GM23248 (cell line): ENCODE measurements at regions not wholly inside any gene's neighbourhood (a gene's known extent, or its start where the extent isn't known, plus 50 kb on each side); places are given as distances from the start of the nearest gene placed in this dataset.

ENCODE experiments used
- DNase-seq: peaks from one replicate; pipeline ENCODE4 v3.0.0-alpha.2; 2015
- H2AFZ ChIP-seq: fragments of 200-600 bp; sonication (generic); 2 replicates; pipeline ENCODE4 v1.6.1; 2016; ENCODE audit warnings: antibody characterized with exemption
- H3F3A ChIP-seq: fragments of 200-600 bp; sonication (generic); 2 replicates; pipeline ENCODE4 v1.6.1; 2016; ENCODE audit warnings: mild to moderate bottlenecking, antibody characterized with exemption, mixed run types; ENCODE audit not compliant: insufficient read depth
- H3K27ac ChIP-seq: fragments of 200-600 bp; sonication (generic); 2 replicates; pipeline ENCODE4 v1.5.1; 2016; ENCODE audit warnings: mild to moderate bottlenecking
- H3K27me3 ChIP-seq: fragments of 200-600 bp; sonication (generic); replicated peaks from 2 replicates; pipeline ENCODE4 v1.6.1; 2016; ENCODE audit warnings: mild to moderate bottlenecking; ENCODE audit not compliant: insufficient read depth
- H3K36me3 ChIP-seq: fragments of 200-600 bp; sonication (generic); 2 replicates; pipeline ENCODE4 v1.6.1; 2016; ENCODE audit warnings: low read depth, mild to moderate bottlenecking
- H3K4me1 ChIP-seq: fragments of 200-600 bp; sonication (generic); 2 replicates; pipeline ENCODE4 v1.6.1; 2016; ENCODE audit warnings: mild to moderate bottlenecking; ENCODE audit not compliant: insufficient read depth
- H3K4me2 ChIP-seq: fragments of 200-600 bp; sonication (generic); one replicate; pipeline ENCODE4 v1.6.1; 2016; ENCODE audit warnings: mild to moderate bottlenecking; ENCODE audit not compliant: unreplicated experiment
- H3K4me3 ChIP-seq: fragments of 200-600 bp; sonication (generic); 2 replicates; pipeline ENCODE4 v1.5.1; 2016; ENCODE audit warnings: mild to moderate bottlenecking
- H3K79me2 ChIP-seq: fragments of 200-600 bp; sonication (generic); 2 replicates; pipeline ENCODE4 v1.6.1; 2016; ENCODE audit warnings: mild to moderate bottlenecking; ENCODE audit not compliant: insufficient read depth
- H3K9ac ChIP-seq: fragments of 200-600 bp; sonication (generic); 2 replicates; pipeline ENCODE4 v1.6.1; 2016; ENCODE audit warnings: mild to moderate bottlenecking
- H3K9me2 ChIP-seq: fragments of 200-600 bp; sonication (generic); 2 replicates; pipeline ENCODE4 v1.6.1; 2016; ENCODE audit warnings: mixed run types, mild to moderate bottlenecking, moderate library complexity; ENCODE audit not compliant: insufficient read depth
- H3K9me3 ChIP-seq: fragments of 200-600 bp; sonication (generic); one replicate; pipeline ENCODE4 v1.6.1; 2017; ENCODE audit warnings: low read depth
- H4K20me1 ChIP-seq: fragments of 200-600 bp; sonication (generic); 2 replicates; pipeline ENCODE4 v1.6.0; 2016; ENCODE audit not compliant: insufficient read depth
- EZH2 ChIP-seq: fragments of 200-600 bp; sonication (generic); IDR thresholded peaks from 2 replicates; pipeline ENCODE4 v1.6.1; 2018; ENCODE audit warnings: antibody characterized with exemption, mild to moderate bottlenecking; ENCODE audit not compliant: insufficient read depth, poor library complexity, severe bottlenecking
- EZH2phosphoT487 ChIP-seq: fragments of 200-600 bp; sonication (generic); IDR thresholded peaks from 2 replicates; pipeline ENCODE4 v1.6.1; 2018; ENCODE audit warnings: antibody characterized with exemption, moderate library complexity, mild to moderate bottlenecking, low read depth; ENCODE audit not compliant: insufficient read depth
- WGBS, 2 experiments: methylation state at CpG; one replicate each; pipeline ENCODE4 v1.1.6; 2015 to 2017; ENCODE audit warnings: low lambda C conversion rate in 2 of 2, low coverage in 1 of 2; ENCODE audit errors: missing lambda C conversion rate in 2 of 2; 5-methylcytosine and 5-hydroxymethylcytosine counted together
- in situ Hi-C: fragments of 300-500 bp; cut with MboI; formaldehyde crosslinking; loops from 2 replicates; pipeline ENCODE4 v1.15.0; 2020

GRCh38 chr20:22430746-22431168, 153.6 kb downstream of the FOXA2 start:
- Histone ChIP-seq H3K9me2 (no peaks in the 10 kb centered on the region), H3K4me3 (no peak overlapping the region), H3K9ac (no peak overlapping the region), H3K27me3 (no peaks in the 10 kb centered on the region; the same call in 1 of the 2 replicates), H2AFZ (no peak overlapping the region), H3K79me2 (no peaks in the 10 kb centered on the region), H3F3A (no peaks in the 10 kb centered on the region), H3K9me3 (no peaks in the 10 kb centered on the region), H3K27ac (no peak overlapping the region), H4K20me1 (no peaks in the 10 kb centered on the region), H3K36me3 (no peaks in the 10 kb centered on the region), H3K4me2 (no peak overlapping the region), H3K4me1 (no peaks in the 10 kb centered on the region)
- in situ Hi-C loops = no loop called here
- no peak for DNase-seq
- WGBS, 2 experiments = 27 to 30% methylated on average over 11 of the region's 11 CpGs
- no peak for TF ChIP-seq EZH2
- TF ChIP-seq EZH2phosphoT487 = no peak

- in situ Hi-C loops = no loop called here
- Histone ChIP-seq H4K20me1 (no peaks in the 10 kb centered on the region), H3K9me2 (no peaks in the 10 kb centered on the region), H3K9ac (no peak overlapping the region), H3K27me3 (no peaks in the 10 kb centered on the region), H3K36me3 (no peaks in the 10 kb centered on the region), H3K4me3 (no peak overlapping the region), H3F3A (no peaks in the 10 kb centered on the region), H3K4me1 (no peaks in the 10 kb centered on the region), H3K4me2 (no peak overlapping the region), H3K9me3 (no peaks in the 10 kb centered on the region), H3K27ac (no peak overlapping the region), H2AFZ (no peak overlapping the region), H3K79me2 (no peaks in the 10 kb centered on the region)
- WGBS, 2 experiments = 37 to 41% methylated on average over 15 of the region's 15 CpGs
- TF ChIP-seq EZH2phosphoT487 = no peak
- no peak for TF ChIP-seq EZH2
- DNase-seq = no peak
Observed at GRCh38 chr20:22430154-22430745, 154.1 kb downstream of the FOXA2 start.

DNA sequence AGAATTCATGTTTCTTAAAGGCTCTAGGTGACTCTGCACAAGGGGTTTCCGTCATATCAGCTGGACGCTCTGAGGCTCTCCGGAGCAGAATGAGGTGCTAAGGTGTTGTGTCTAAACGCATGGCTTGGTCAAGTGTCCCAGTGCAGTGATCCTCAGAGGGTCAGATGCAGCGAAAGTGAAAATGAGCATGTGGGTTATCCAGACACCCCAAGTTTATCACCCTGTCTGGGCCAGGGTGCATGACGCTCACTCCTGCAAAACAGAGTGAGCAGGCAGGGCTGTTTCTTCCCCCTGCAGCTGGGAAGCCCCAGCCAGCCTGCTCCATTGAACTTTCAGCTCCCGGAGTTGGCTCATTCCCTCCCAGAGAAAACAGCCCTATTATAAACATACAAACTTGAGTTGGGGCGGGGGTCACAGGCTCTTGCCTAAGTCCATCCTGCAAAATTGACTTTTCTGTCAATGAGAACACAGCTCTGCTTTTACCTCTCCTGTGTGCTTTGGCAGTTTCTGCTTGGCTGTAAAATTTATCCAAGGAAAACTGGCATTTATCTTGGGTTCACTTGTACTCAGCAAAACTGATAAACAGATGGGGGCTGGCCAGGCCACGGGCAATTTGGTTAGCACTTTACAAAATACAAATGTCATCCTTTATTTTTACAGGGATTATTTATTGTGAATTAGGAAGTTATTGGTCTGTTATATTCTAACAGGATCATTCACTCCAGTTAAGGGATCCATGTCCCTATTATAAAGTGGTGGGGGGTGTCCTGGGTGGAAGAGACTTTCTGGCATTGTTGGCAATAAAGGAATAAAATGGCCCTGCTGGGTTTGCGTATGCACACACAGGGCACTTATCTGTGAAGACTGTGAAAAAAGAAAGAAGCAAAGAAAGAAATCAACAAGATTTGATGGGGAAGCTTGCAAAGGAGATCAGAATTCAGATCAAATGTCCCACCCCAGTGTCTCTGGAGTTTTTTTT, 154.9 kb downstream of the FOXA2 start:
- H3K9me3 ChIP-seq = no peaks in the 10 kb centered on the region
- no peak overlapping the region for H3K4me3 ChIP-seq
- in situ Hi-C loops = no loop called here
- no peak overlapping the region for H3K4me2 ChIP-seq
- H3F3A ChIP-seq = no peaks in the 10 kb centered on the region
- H4K20me1 ChIP-seq = no peaks in the 10 kb centered on the region
- no peaks in the 10 kb centered on the region for H3K79me2 ChIP-seq
- WGBS, 2 experiments = 37 to 43% methylated on average over 10 of the region's 10 CpGs
- H3K9ac ChIP-seq = no peak overlapping the region
- H2AFZ ChIP-seq = no peak overlapping the region
- no peak for DNase-seq
- TF ChIP-seq EZH2phosphoT487 (no peak), EZH2 (no peak)
- no peaks in the 10 kb centered on the region for H3K4me1 ChIP-seq
- H3K9me2 ChIP-seq = no peaks in the 10 kb centered on the region
- no peak overlapping the region for H3K27ac ChIP-seq
- H3K36me3 ChIP-seq = no peaks in the 10 kb centered on the region
- H3K27me3 ChIP-seq = no peaks in the 10 kb centered on the region

DNA sequence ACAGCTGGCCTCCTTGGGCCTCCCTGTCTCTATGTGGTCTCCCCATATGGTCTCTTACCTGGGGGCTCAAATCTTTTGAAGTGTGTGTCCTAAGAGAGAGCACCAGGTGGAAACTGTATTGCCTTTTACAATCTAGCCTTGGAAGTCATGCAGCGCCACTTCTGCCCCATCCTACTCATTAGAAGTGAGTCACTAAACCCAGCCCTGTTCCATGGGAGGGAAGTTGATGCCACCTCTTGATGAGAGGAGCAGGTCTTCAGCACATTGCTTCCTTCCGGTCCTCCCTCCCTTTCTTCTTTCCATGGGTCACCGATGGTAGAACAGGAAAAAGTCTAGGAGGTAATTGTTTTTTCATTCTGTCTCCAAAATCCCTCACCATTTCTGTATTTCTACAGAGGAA, 156.3 kb downstream of the FOXA2 start:
- H3K4me2 ChIP-seq = no peak overlapping the region
- no peak overlapping the region for H2AFZ ChIP-seq
- in situ Hi-C loops = no loop called here
- WGBS, 2 experiments = 59 to 65% methylated on average over 3 of the region's 3 CpGs
- H3K4me3 ChIP-seq = no peak overlapping the region
- H3K9me3 ChIP-seq = no peaks in the 10 kb centered on the region
- no peaks in the 10 kb centered on the region for H3K9me2 ChIP-seq
- H3K36me3 ChIP-seq = no peaks in the 10 kb centered on the region
- no peaks in the 10 kb centered on the region for H4K20me1 ChIP-seq
- no peaks in the 10 kb centered on the region; the same call in 1 of the 2 replicates for H3K27me3 ChIP-seq
- H3K4me1 ChIP-seq = no peaks in the 10 kb centered on the region
- H3K79me2 ChIP-seq = no peaks in the 10 kb centered on the region
- DNase-seq = no peak
- H3K9ac ChIP-seq = no peak overlapping the region
- no peak overlapping the region for H3K27ac ChIP-seq
- no peaks in the 10 kb centered on the region for H3F3A ChIP-seq
- TF ChIP-seq EZH2 (no peak), EZH2phosphoT487 (no peak)
